Mammary epithelial cell (primary cell): ENCODE measurements at regions not wholly inside any gene's neighbourhood (a gene's known extent, or its start where the extent isn't known, plus 50 kb on each side); places are given as distances from the start of the nearest gene placed in this dataset.

ENCODE experiments used
- CTCF ChIP-seq, 2 donors: IDR thresholded peaks in 1 of 2; conservative IDR thresholded peaks in 1 of 2; 2 replicates each; pipeline ENCODE4 v1.5.1; 2011 to 2012; ENCODE audit warnings: inconsistent platforms in 2 of 2, low read length in 2 of 2, mild to moderate bottlenecking in 2 of 2, control low read depth in 1 of 2, low read depth in 1 of 2; ENCODE audit not compliant: insufficient read depth in 1 of 2; ENCODE audit errors: extremely low read depth in 1 of 2
- EZH2 ChIP-seq: IDR thresholded peaks from 2 replicates; pipeline ENCODE4 v1.6.1; 2012; ENCODE audit warnings: low read length, inconsistent platforms, borderline replicate concordance

GRCh38 chr2:21427606-21428005 lies 303.8 kb downstream of the TDRD15 start:
- no peak for TF ChIP-seq CTCF (conservative IDR thresholded peaks at IDR 0.05 in 1 of 2, IDR thresholded peaks at IDR 0.05 in 1 of 2; ENCODE audit: extremely low read depth in 1 of 2, insufficient read depth in 1 of 2, low read depth in 1 of 2, low read length in 2 of 2)
- TF ChIP-seq EZH2, result no peak
